Urinary bladder (tissue), 3 donors: ENCODE measurements at regions not wholly inside any gene's neighbourhood (a gene's known extent, or its start where the extent isn't known, plus 50 kb on each side); places are given as distances from the start of the nearest gene placed in this dataset.

Experiments used
- DNase-seq: peaks from one replicate; pipeline ENCODE4 v3.0.0-alpha.2; 2015; ENCODE audit errors: extremely low spot score
- H3K27ac ChIP-seq: one replicate; pipeline ENCODE4 v1.5.1; 2013; ENCODE audit warnings: low read depth, mild to moderate bottlenecking, moderate library complexity
- H3K36me3 ChIP-seq: one replicate; pipeline ENCODE4 v1.6.1; 2013; ENCODE audit warnings: mild to moderate bottlenecking, moderate library complexity; ENCODE audit not compliant: insufficient read depth
- H3K4me1 ChIP-seq: one replicate; pipeline ENCODE4 v1.6.1; 2013; ENCODE audit warnings: mild to moderate bottlenecking, moderate library complexity; ENCODE audit not compliant: insufficient read depth
- H3K4me3 ChIP-seq: one replicate; pipeline ENCODE4 v1.5.1; 2013; ENCODE audit warnings: low read depth, low read length
- WGBS: extraction: QIAGEN DNeasy Blood & Tissue Kit; methylation state at CpG from one replicate; pipeline ENCODE4 v1.1.7; 2013; 5-methylcytosine and 5-hydroxymethylcytosine counted together
- donor health status: healthy with polysubstance abuse.
- donor health status: healthy.

- 94% methylated on average over 4 of the region's 4 CpGs for WGBS
- Histone ChIP-seq H3K36me3 (no peaks in the 10 kb centered on the region), H3K4me1 (no peaks in the 10 kb centered on the region), H3K27ac (no peak overlapping the region), H3K4me3 (no peak overlapping the region)
- DNase-seq: no peak
These were observed 224.9 kb downstream of the FGF9 start for GRCh38 chr13:21895779-21896178.

GRCh38 chr13:21897161-21897560, 226.3 kb downstream of the FGF9 start:
- Histone ChIP-seq H3K27ac (no peak overlapping the region), H3K4me3 (no peak overlapping the region), H3K36me3 (no peaks in the 10 kb centered on the region), H3K4me1 (no peaks in the 10 kb centered on the region)
- DNase-seq: no peak
- WGBS: 53% methylated on average over 6 of the region's 6 CpGs

- no peaks in the 10 kb centered on the region for H3K4me1 ChIP-seq
- H3K4me3 ChIP-seq: no peak overlapping the region
- H3K27ac ChIP-seq: no peak overlapping the region
- DNase-seq: no peak
- 58% methylated on average over 4 of the region's 4 CpGs for WGBS
- H3K36me3 ChIP-seq: no peaks in the 10 kb centered on the region
These were observed 227.6 kb downstream of the FGF9 start for GRCh38 chr13:21898459-21898858.

GRCh38 chr13:21898945-21899344, 228.1 kb downstream of the FGF9 start:
- no peak for DNase-seq
- Histone ChIP-seq H3K4me1 (no peaks in the 10 kb centered on the region), H3K4me3 (no peak overlapping the region), H3K27ac (no peak overlapping the region), H3K36me3 (no peaks in the 10 kb centered on the region)
- 59% methylated on average over 7 of the region's 7 CpGs for WGBS

GRCh38 chr13:21901336-21901735, 230.5 kb downstream of the FGF9 start:
- H3K27ac ChIP-seq: no peak overlapping the region

GRCh38 chr13:21901811-21902708, 231.2 kb downstream of the FGF9 start:
- no peaks in the 10 kb centered on the region for H3K4me1 ChIP-seq
- WGBS: 40% methylated on average over 14 of the region's 14 CpGs
- DNase-seq: peak; percentile 67
- no peak overlapping the region for H3K27ac ChIP-seq
- no peaks in the 10 kb centered on the region for H3K36me3 ChIP-seq
- no peak overlapping the region for H3K4me3 ChIP-seq

More at GRCh38 chr13:21901336-21901735, 230.5 kb downstream of the FGF9 start:
- no peaks in the 10 kb centered on the region for H3K36me3 ChIP-seq
- 89% methylated on average over 2 of the region's 2 CpGs for WGBS
- no peaks in the 10 kb centered on the region for H3K4me1 ChIP-seq
- no peak overlapping the region for H3K4me3 ChIP-seq
- no peak for DNase-seq

GRCh38 chr13:21902709-21903098, 231.8 kb downstream of the FGF9 start:
- WGBS: 46% methylated on average over 8 of the region's 8 CpGs
- Histone ChIP-seq H3K36me3 (no peaks in the 10 kb centered on the region), H3K4me1 (no peaks in the 10 kb centered on the region), H3K27ac (no peak overlapping the region), H3K4me3 (no peak overlapping the region)
- no peak for DNase-seq

GRCh38 chr13:21905486-21905885, 234.6 kb downstream of the FGF9 start:
- DNase-seq: no peak
- Histone ChIP-seq H3K36me3 (no peaks in the 10 kb centered on the region), H3K4me1 (no peaks in the 10 kb centered on the region), H3K4me3 (no peak overlapping the region), H3K27ac (no peak overlapping the region)
- WGBS: 78% methylated on average over 5 of the region's 5 CpGs

- 75% methylated on average over 7 of the region's 7 CpGs for WGBS
- Histone ChIP-seq H3K4me3 (no peak overlapping the region), H3K36me3 (no peaks in the 10 kb centered on the region), H3K27ac (no peak overlapping the region), H3K4me1 (no peaks in the 10 kb centered on the region)
- no peak for DNase-seq
These were observed 238.5 kb downstream of the FGF9 start for GRCh38 chr13:21909331-21909730.

- WGBS: 92% methylated on average over 6 of the region's 6 CpGs
- Histone ChIP-seq H3K4me3 (no peak overlapping the region), H3K36me3 (no peaks in the 10 kb centered on the region), H3K4me1 (no peaks in the 10 kb centered on the region), H3K27ac (no peak overlapping the region)
- no peak for DNase-seq
These were observed 239.7 kb downstream of the FGF9 start for GRCh38 chr13:21910546-21910945.

GRCh38 chr13:21911646-21912298, 240.9 kb downstream of the FGF9 start:
- H3K36me3 ChIP-seq: no peaks in the 10 kb centered on the region
- DNase-seq: no peak
- 71% methylated on average over 6 of the region's 6 CpGs for WGBS
- no peak overlapping the region for H3K4me3 ChIP-seq
- H3K4me1 ChIP-seq: no peaks in the 10 kb centered on the region
- H3K27ac ChIP-seq: no peak overlapping the region

GRCh38 chr13:21913010-21913409, 242.1 kb downstream of the FGF9 start:
- no peaks in the 10 kb centered on the region for H3K4me1 ChIP-seq
- WGBS: 74% methylated on average over 8 of the region's 8 CpGs
- no peak for DNase-seq
- no peak overlapping the region for H3K27ac ChIP-seq
- H3K36me3 ChIP-seq: no peaks in the 10 kb centered on the region
- H3K4me3 ChIP-seq: no peak overlapping the region

GRCh38 chr13:21917086-21918015, 246.5 kb downstream of the FGF9 start:
- Histone ChIP-seq H3K4me3 (no peak overlapping the region), H3K4me1 (no peaks in the 10 kb centered on the region), H3K36me3 (no peaks in the 10 kb centered on the region), H3K27ac (no peak overlapping the region)
- WGBS: 76% methylated on average over 10 of the region's 10 CpGs
- DNase-seq: no peak
